Hematopoietic multipotent progenitor cell treated with erythropoietin and hydrocortisone succinate and interleukin-3 and kit ligand, for 8 days (in vitro differentiated cells): ENCODE measurements at regions not wholly inside any gene's neighbourhood (a gene's known extent, or its start where the extent isn't known, plus 50 kb on each side); places are given as distances from the start of the nearest gene placed in this dataset.

ENCODE experiments used
- DNase-seq: peaks from one replicate; pipeline ENCODE4 v3.0.0-alpha.2; 2015

DNA sequence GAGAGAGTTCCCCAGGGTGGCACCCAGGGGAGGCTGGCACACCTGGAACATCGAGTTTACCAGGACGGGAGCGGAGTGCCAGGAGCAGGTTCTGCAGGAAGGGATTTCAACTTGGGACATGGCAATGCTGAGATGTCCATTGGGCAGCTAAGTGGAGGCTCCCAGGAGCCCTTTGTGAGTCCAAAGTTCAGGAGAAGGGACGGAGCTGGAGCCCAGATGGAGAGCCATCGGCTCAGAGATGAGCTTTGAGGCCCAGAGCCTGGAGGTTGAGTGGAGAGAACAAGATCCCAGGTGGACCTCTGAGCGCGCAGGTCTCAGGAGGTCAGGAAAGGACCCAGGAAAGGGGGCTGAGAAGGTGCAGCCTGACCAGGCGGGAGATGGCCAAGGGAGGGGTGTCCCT is 67.5 kb upstream of the AFDN start:
- DNase-seq, result no peak

GRCh38 chr6:167759912-167760311 is 66.8 kb upstream of the AFDN start:
- no peak for DNase-seq

GRCh38 chr6:167760979-167761793 is 65.5 kb upstream of the AFDN start:
- DNase-seq, result no peak

DNA sequence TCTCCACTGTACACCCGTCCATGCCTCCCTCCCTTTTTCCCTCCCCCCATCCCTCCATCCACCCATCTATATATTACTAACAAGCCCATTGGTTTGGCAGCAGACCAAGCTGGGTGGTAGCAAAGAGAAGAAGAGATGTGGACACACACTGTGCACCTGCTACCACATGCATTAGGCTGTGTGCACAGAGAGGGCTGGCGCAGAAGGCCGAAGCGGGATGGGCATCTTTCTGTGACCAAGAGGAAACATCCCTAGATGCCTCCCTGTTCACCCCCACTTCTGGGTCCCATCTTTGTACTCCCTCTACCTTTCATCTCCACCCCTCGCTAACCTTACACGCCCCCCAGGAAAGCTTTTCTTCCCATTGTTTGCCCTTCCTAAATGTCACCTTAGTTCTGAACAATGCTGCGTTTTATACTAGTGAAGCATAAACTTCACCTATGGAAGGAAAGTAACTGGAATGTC is 64.9 kb upstream of the AFDN start:
- DNase-seq, result no peak

DNA sequence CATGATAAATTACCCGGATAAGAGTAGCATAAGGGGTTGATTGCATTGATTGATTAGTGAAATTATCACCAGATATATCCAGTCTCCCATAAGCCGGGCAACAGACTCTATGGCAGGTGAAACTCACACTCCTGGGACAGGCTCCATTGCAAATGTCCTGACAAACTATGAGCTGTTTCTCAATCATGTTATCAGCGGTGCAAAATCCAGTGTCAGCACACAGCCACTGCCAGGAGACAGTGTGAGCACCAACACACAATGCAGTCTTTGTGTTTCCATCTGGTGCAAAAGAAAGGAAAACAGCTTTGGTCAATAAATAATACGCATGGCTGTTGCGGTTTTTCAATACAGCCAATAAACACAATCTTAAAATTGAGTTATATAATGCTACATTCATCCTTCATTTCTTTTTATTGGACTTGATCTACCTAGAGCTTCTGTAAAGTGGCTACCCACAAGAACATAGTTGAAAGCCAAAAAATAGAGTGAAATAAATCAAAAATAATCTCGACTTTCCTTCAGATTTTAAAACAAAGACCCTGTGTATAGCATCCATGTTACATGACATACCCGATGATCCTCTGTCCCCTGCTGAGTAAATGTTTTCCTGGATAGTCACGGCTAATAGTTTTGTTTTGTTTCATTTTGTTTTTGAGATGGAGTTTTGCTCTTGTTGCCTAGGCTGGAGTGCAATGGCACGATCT is 64.3 kb upstream of the AFDN start:
- DNase-seq, result no peak

GRCh38 chr6:167763056-167763944 is 63.4 kb upstream of the AFDN start:
- no peak for DNase-seq

GRCh38 chr6:167764215-167764614 is 62.5 kb upstream of the AFDN start:
- no peak for DNase-seq

GRCh38 chr6:167764713-167765479 is 61.8 kb upstream of the AFDN start:
- DNase-seq, result no peak

GRCh38 chr6:167766986-167767714 is 59.6 kb upstream of the AFDN start:
- DNase-seq, result no peak

DNA sequence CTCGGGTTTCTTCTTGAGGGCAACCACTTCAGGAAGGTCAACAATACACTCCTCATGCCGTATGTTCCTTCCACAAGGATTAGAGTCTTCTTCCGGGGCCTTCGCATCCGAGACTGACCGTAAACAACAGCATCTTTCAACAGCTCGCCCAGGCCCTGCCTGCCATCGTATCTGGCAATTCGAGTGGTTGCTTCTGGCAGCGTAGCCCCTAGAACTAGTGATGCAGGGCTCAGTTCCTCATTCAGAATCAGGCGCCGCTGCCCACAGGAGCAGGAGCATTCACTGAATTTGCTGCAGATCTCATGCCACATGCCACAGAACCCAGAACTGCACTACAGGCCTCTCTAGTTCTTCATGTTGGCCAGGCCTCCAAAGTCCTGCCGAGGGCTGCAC is 59.0 kb upstream of the AFDN start:
- no peak for DNase-seq

GRCh38 chr6:167768471-167769215 is 58.1 kb upstream of the AFDN start:
- DNase-seq, result no peak

- no peak for DNase-seq
Observed at GRCh38 chr6:167769408-167770190, 57.1 kb upstream of the AFDN start.

GRCh38 chr6:167770291-167770955 is 56.3 kb upstream of the AFDN start:
- DNase-seq, result no peak

DNA sequence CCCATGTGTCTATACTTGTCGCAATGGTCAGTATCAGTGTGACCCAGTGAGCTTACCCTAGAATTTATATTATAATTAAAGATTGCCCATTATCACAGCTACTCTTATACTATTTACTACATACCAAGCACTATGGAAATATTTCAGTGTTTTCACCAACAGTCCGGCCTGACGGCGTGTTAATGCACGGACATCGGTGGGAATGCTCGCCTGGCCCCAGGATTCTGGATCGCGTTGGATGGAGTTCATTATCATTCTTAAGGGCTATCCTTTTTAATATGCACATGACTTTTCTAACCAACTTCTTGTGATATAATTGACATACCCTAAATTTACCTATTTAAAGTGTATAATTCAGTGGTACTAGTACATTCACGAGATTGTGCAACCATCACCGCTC is 51.8 kb upstream of the AFDN start:
- no peak for DNase-seq

DNA sequence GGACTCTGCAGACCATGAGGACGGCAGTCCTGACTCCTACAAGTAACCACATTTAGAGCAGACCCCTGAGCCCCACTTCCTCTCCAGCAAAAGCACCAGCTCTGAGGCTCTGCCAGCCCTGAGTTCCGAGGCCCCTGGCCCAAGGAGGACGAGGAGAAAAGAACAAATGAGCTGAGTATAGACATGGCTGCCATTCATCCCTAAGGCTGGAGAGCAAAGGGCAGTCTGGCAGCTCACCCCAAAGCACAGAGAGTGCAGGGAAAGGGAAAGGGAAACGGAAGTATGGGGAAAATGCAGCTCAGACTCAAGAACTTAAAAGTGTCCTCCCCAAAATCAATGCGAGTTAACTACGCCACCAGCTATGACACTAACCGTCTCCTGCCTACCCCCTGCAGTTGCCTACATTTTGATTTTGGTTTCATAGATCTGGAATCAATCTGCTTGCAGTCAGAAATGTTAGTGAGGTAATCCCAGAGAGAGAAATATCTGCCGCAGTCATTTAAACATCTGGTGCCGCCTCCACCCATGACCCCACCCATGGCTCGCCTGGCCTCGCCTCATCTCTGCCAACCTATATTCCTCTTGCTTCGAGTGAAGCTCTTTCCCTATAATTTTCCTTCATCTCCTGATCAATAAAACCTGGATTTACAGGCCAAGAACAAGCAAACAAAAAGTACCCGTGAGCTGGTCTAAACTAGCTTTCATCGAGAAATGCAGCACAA is 49.6 kb upstream of the AFDN start:
- DNase-seq, result no peak
